GM19467 (cell line): ENCODE measurements at regions not wholly inside any gene's neighbourhood (a gene's known extent, or its start where the extent isn't known, plus 50 kb on each side); places are given as distances from the start of the nearest gene placed in this dataset.
"Not testable (repeated sequence)": the region's sequence is repeated elsewhere in the genome, so short reads cannot be mapped to it uniquely, and the experiment has no call there.

Experiments used
- ATAC-seq: cut with Tn5 transposase; IDR thresholded peaks from one replicate; pipeline ENCODE4 v1.9.1; 2021; ENCODE audit warnings: mild to moderate bottlenecking, moderate library complexity; ENCODE audit not compliant: unreplicated experiment

- no peak for ATAC-seq
Observed at GRCh38 chr4:23970201-23970850, 80.5 kb upstream of the PPARGC1A start.

GRCh38 chr4:23969635-23970145 lies 79.8 kb upstream of the PPARGC1A start:
- ATAC-seq: no peak

GRCh38 chr4:23967281-23967680 lies 77.4 kb upstream of the PPARGC1A start:
- no peak for ATAC-seq

GRCh38 chr4:23966725-23967124 lies 76.9 kb upstream of the PPARGC1A start:
- ATAC-seq: no peak

- ATAC-seq: no peak
Observed at GRCh38 chr4:23962462-23962861, 72.6 kb upstream of the PPARGC1A start.

GRCh38 chr4:23961395-23961794 lies 71.5 kb upstream of the PPARGC1A start:
- not testable (repeated sequence) for ATAC-seq

GRCh38 chr4:23959396-23960148 lies 69.7 kb upstream of the PPARGC1A start:
- ATAC-seq: no peak

GRCh38 chr4:23958749-23959148 lies 68.9 kb upstream of the PPARGC1A start:
- no peak for ATAC-seq

GRCh38 chr4:23957465-23957864 lies 67.6 kb upstream of the PPARGC1A start:
- ATAC-seq: no peak

- no peak for ATAC-seq
Observed at GRCh38 chr4:23956601-23957364, 66.9 kb upstream of the PPARGC1A start.

GRCh38 chr4:23952258-23952657 lies 62.4 kb upstream of the PPARGC1A start:
- no peak for ATAC-seq

- ATAC-seq: no peak
Observed at GRCh38 chr4:23947826-23948225, 58.0 kb upstream of the PPARGC1A start.

GRCh38 chr4:23946299-23946698 lies 56.5 kb upstream of the PPARGC1A start:
- ATAC-seq: no peak

- ATAC-seq: no peak
Observed at GRCh38 chr4:23945451-23946017, 55.7 kb upstream of the PPARGC1A start.

GRCh38 chr4:23944556-23944955 lies 54.7 kb upstream of the PPARGC1A start:
- ATAC-seq: not testable (repeated sequence)

GRCh38 chr4:23943478-23943877 lies 53.6 kb upstream of the PPARGC1A start:
- no peak for ATAC-seq

GRCh38 chr4:23942471-23942870 lies 52.6 kb upstream of the PPARGC1A start:
- no peak for ATAC-seq
